Mucosa of descending colon (tissue), 3 donors: ENCODE measurements at regions not wholly inside any gene's neighbourhood (a gene's known extent, or its start where the extent isn't known, plus 50 kb on each side); places are given as distances from the start of the nearest gene placed in this dataset.

Experiments used
- ATAC-seq: fragments of 200-7000 bp; cut with Tn5 transposase; one replicate; pipeline ENCODE4 v1.9.1; 2020; ENCODE audit warnings: mild to moderate bottlenecking, moderate library complexity
- DNase-seq, 3 donors: peaks; one replicate each; pipeline ENCODE4 v3.0.0-alpha.2; 2020
- H3K36me3 ChIP-seq: fragments of 200-600 bp; one replicate; pipeline ENCODE4 v1.8.0; 2021; ENCODE audit warnings: low read depth, mild to moderate bottlenecking
- H3K4me1 ChIP-seq: fragments of 200-600 bp; one replicate; pipeline ENCODE4 v1.8.0; 2021; ENCODE audit warnings: low read depth, mild to moderate bottlenecking
- H3K4me3 ChIP-seq: fragments of 200-600 bp; one replicate; pipeline ENCODE4 v1.8.0; 2021; ENCODE audit warnings: mild to moderate bottlenecking
- H3K9me3 ChIP-seq: fragments of 200-600 bp; one replicate; pipeline ENCODE4 v1.8.0; 2021; ENCODE audit warnings: mild to moderate bottlenecking
- CTCF ChIP-seq: fragments of 200-600 bp; IDR thresholded peaks from one replicate; pipeline ENCODE4 v1.8.0; 2022; ENCODE audit warnings: antibody characterized with exemption, mild to moderate bottlenecking
- intact Hi-C, 2 donors: fragments of 100-400 bp; cut with DNase I in 1 of 2; cut with micrococcal nuclease in 1 of 2; formaldehyde crosslinking; loops; one replicate each; pipeline versions ENCODE4 v1.11.0 to v1.11.1; 2022; cut with DNase I, micrococcal nuclease
- donor health status: DM: no; HTN: no; CAD: no; lungs with moderate emphysema.
- donor health status: DM: no; HTN: no; CAD: no.
- donor health status: DM: no; HTN: yes; CAD: no.

GRCh38 chr4:74630551-74630950, 163.8 kb downstream of the BTC start:
- H3K36me3 ChIP-seq = no peaks in the 10 kb centered on the region
- intact Hi-C loops = no loop called here
- ATAC-seq = no peak
- H3K9me3 ChIP-seq = no peaks in the 10 kb centered on the region
- TF ChIP-seq CTCF = no peak
- DNase-seq = no peak
- H3K4me1 ChIP-seq = peaks cover 11% of the 10 kb centered on the region
- no peak overlapping the region for H3K4me3 ChIP-seq

- Histone ChIP-seq H3K4me1 (peaks cover 11% of the 10 kb centered on the region), H3K4me3 (no peak overlapping the region), H3K9me3 (no peaks in the 10 kb centered on the region), H3K36me3 (no peaks in the 10 kb centered on the region)
- ATAC-seq (peak; percentile 30), DNase-seq (no peak)
- intact Hi-C loops = no loop called here
- TF ChIP-seq CTCF = no peak
Observed at GRCh38 chr4:74631338-74631737, 163.0 kb downstream of the BTC start.

- ATAC-seq (no peak), DNase-seq (no peak)
- no peaks in the 10 kb centered on the region for H3K36me3 ChIP-seq
- no peak overlapping the region for H3K4me3 ChIP-seq
- no peak for TF ChIP-seq CTCF
- intact Hi-C loops = no loop called here
- H3K4me1 ChIP-seq = peaks cover 11% of the 10 kb centered on the region
- H3K9me3 ChIP-seq = no peaks in the 10 kb centered on the region
Observed at GRCh38 chr4:74631988-74632387, 162.3 kb downstream of the BTC start.

- Histone ChIP-seq H3K9me3 (no peaks in the 10 kb centered on the region), H3K4me1 (peaks cover 4% of the 10 kb centered on the region), H3K4me3 (no peak overlapping the region), H3K36me3 (no peaks in the 10 kb centered on the region)
- intact Hi-C loops = no loop called here
- peak in 1 of 3 donors; percentile 33 for DNase-seq
- TF ChIP-seq CTCF = no peak
- ATAC-seq = peak; percentile 78
Observed at GRCh38 chr4:74632634-74633033, 161.7 kb downstream of the BTC start.

GRCh38 chr4:74635074-74635473, 159.2 kb downstream of the BTC start:
- H3K36me3 ChIP-seq = no peaks in the 10 kb centered on the region
- H3K4me1 ChIP-seq = no peaks in the 10 kb centered on the region
- H3K9me3 ChIP-seq = no peaks in the 10 kb centered on the region
- no peak for ATAC-seq
- no peak for DNase-seq
- intact Hi-C loops = no loop called here
- no peak overlapping the region for H3K4me3 ChIP-seq
- TF ChIP-seq CTCF = no peak

- intact Hi-C loops = no loop called here
- no peaks in the 10 kb centered on the region for H3K36me3 ChIP-seq
- no peak for TF ChIP-seq CTCF
- DNase-seq (no peak), ATAC-seq (peak; percentile 74)
- no peak overlapping the region for H3K4me3 ChIP-seq
- no peaks in the 10 kb centered on the region for H3K9me3 ChIP-seq
- H3K4me1 ChIP-seq = no peaks in the 10 kb centered on the region
Observed at GRCh38 chr4:74635490-74636123, 158.7 kb downstream of the BTC start.
